Vagina (tissue), 2 donors: ENCODE measurements at regions not wholly inside any gene's neighbourhood (a gene's known extent, or its start where the extent isn't known, plus 50 kb on each side); places are given as distances from the start of the nearest gene placed in this dataset.
"Not testable (repeated sequence)": the region's sequence is repeated elsewhere in the genome, so short reads cannot be mapped to it uniquely, and the experiment has no call there.

Source experiments
- CTCF ChIP-seq, 3 experiments: fragments of 450-650 bp in 2 of 3; fragments of 200-600 bp in 1 of 3; sonication (generic) in 1 of 3; IDR thresholded peaks; one replicate each; pipeline ENCODE4 v1.5.1; 2017 to 2019; ENCODE audit warnings: antibody characterized with exemption in 3 of 3, mild to moderate bottlenecking in 2 of 3, moderate library complexity in 2 of 3
- POLR2A ChIP-seq, 2 donors: fragments of 450-650 bp; IDR thresholded peaks; one replicate each; pipeline ENCODE4 v1.6.1; 2017; ENCODE audit warnings: antibody characterized with exemption in 2 of 2, mild to moderate bottlenecking in 2 of 2, moderate library complexity in 2 of 2

- not testable (repeated sequence) for TF ChIP-seq CTCF, POLR2A (IDR thresholded peaks at IDR 0.05)
Observed at GRCh38 chr6:11932892-11933291, 79.2 kb upstream of the HIVEP1 start.
